Astrocyte (in vitro differentiated cells and primary cell): ENCODE measurements at regions not wholly inside any gene's neighbourhood (a gene's known extent, or its start where the extent isn't known, plus 50 kb on each side); places are given as distances from the start of the nearest gene placed in this dataset.

Source experiments
- EZH2 ChIP-seq: IDR thresholded peaks from 2 replicates; pipeline ENCODE4 v1.6.1; 2012; ENCODE audit warnings: mild to moderate bottlenecking, low read length, inconsistent platforms; ENCODE audit not compliant: insufficient read depth
- TF ChIP-seq, protein P1 (sequence below): IDR thresholded peaks from 2 replicates; pipeline ENCODE4 v1.5.1; 2011; ENCODE audit warnings: low read depth, mild to moderate bottlenecking, inconsistent platforms, low read length, moderate library complexity; ENCODE audit not compliant: insufficient read depth

DNA sequence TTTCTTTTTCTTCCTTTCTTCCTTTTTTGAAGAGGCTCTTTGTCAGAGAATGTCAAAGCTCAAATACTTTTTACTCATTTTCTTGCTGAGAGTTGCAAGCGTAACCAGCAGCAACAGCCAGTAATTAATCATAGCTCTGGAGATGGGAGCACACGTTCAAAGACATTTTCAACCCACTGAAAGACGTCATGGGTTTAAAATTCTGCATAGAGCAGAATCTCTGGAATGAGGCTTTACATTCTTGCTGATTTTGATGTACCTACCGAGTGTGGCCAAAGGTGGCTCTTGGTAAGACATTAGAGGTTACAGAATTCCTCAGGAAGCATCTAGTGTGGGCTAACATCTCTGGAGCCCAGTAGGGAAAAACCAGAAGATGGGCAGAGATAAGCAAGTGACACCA lies 292.5 kb downstream of the MTX2 start:
- TF ChIP-seq, protein P1, sequence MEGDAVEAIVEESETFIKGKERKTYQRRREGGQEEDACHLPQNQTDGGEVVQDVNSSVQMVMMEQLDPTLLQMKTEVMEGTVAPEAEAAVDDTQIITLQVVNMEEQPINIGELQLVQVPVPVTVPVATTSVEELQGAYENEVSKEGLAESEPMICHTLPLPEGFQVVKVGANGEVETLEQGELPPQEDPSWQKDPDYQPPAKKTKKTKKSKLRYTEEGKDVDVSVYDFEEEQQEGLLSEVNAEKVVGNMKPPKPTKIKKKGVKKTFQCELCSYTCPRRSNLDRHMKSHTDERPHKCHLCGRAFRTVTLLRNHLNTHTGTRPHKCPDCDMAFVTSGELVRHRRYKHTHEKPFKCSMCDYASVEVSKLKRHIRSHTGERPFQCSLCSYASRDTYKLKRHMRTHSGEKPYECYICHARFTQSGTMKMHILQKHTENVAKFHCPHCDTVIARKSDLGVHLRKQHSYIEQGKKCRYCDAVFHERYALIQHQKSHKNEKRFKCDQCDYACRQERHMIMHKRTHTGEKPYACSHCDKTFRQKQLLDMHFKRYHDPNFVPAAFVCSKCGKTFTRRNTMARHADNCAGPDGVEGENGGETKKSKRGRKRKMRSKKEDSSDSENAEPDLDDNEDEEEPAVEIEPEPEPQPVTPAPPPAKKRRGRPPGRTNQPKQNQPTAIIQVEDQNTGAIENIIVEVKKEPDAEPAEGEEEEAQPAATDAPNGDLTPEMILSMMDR, result no peak
- no peak for TF ChIP-seq EZH2
